BLaER1 (cell line): ENCODE measurements at regions not wholly inside any gene's neighbourhood (a gene's known extent, or its start where the extent isn't known, plus 50 kb on each side); places are given as distances from the start of the nearest gene placed in this dataset.
"Not testable (repeated sequence)": the region's sequence is repeated elsewhere in the genome, so short reads cannot be mapped to it uniquely, and the experiment has no call there.

Experiments
- H3K27ac ChIP-seq: shearing (Covaris generic); formaldehyde crosslinking; 2 replicates; pipeline ENCODE4 v1.8.1; 2022
- H3K27me3 ChIP-seq: shearing (Covaris generic); formaldehyde crosslinking; 2 replicates; pipeline ENCODE4 v1.8.1; 2022
- H3K36me3 ChIP-seq: shearing (Covaris generic); formaldehyde crosslinking; 2 replicates; pipeline ENCODE4 v1.8.1; 2022
- H3K4me1 ChIP-seq: shearing (Covaris generic); formaldehyde crosslinking; 2 replicates; pipeline ENCODE4 v1.8.1; 2022
- H3K4me2 ChIP-seq: shearing (Covaris generic); formaldehyde crosslinking; 2 replicates; pipeline ENCODE4 v1.8.1; 2022
- H3K4me3 ChIP-seq: shearing (Covaris generic); formaldehyde crosslinking; 2 replicates; pipeline ENCODE4 v1.8.1; 2022
- H3K9ac ChIP-seq: shearing (Covaris generic); formaldehyde crosslinking; 2 replicates; pipeline ENCODE4 v1.8.1; 2022
- H3K9me3 ChIP-seq: shearing (Covaris generic); formaldehyde crosslinking; 2 replicates; pipeline ENCODE4 v1.8.1; 2022
- H4K20me1 ChIP-seq: shearing (Covaris generic); formaldehyde crosslinking; 2 replicates; pipeline ENCODE4 v1.8.1; 2022
- Cebpa-rat ChIP-seq: shearing (Covaris generic); IDR thresholded peaks from 2 replicates; pipeline ENCODE4 v1.8.1; 2022

DNA sequence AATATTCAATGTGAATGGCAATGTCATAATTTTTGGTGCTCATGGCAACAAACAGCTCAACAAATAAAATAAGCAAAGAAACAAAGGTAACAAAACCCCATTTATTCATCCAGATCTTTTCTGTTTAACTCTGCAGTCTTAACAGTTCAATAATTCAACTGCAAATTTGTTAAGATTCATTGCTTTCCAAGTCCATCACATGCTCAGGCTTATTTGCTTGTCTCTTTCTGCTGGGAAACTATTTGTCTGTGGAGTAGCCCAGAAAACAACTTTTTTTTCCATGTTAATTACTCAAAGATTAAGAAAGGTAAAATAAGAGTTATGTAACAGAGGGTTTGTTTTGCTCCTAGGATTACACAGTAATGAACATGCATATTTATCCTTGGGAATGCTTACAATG is 92.6 kb upstream of the PNPT1 start:
- no peak overlapping the region for H3K4me2 ChIP-seq
- H3K27ac ChIP-seq = no peak overlapping the region
- H3K27me3 ChIP-seq = no peaks in the 10 kb centered on the region
- H3K9me3 ChIP-seq = no peaks in the 10 kb centered on the region
- no peak overlapping the region for H3K4me3 ChIP-seq
- H3K36me3 ChIP-seq = no peaks in the 10 kb centered on the region
- H3K9ac ChIP-seq = no peak overlapping the region
- no peaks in the 10 kb centered on the region for H4K20me1 ChIP-seq
- H3K4me1 ChIP-seq = peaks cover 21% of the 10 kb centered on the region
- TF ChIP-seq Cebpa-rat = no peak

DNA sequence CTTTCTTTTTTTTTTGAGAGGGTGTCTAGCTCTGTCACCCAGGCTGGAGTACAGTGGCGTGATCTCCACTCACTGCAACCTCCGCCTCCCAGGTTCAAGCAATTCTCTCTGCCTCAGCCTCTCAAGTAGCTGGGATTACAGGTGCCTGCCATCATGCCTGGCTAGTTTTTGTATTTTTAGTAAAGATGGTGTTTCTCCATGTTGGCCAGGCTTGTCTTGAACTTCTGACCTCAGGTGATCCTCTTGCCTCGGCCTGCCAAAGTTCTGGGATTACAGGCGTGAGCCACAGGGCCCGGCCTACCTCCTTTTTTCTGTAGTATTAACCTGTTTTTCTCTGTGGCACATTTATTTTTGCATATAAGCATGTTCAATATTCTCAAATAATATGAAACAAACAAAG is 90.1 kb upstream of the PNPT1 start:
- H3K4me2 ChIP-seq, H3K36me3 ChIP-seq, H3K9me3 ChIP-seq, H3K27me3 ChIP-seq, H4K20me1 ChIP-seq, H3K4me3 ChIP-seq, H3K9ac ChIP-seq, H3K27ac ChIP-seq: not testable (repeated sequence)
- H3K4me1 ChIP-seq = peaks cover 43% of the 10 kb centered on the region

DNA sequence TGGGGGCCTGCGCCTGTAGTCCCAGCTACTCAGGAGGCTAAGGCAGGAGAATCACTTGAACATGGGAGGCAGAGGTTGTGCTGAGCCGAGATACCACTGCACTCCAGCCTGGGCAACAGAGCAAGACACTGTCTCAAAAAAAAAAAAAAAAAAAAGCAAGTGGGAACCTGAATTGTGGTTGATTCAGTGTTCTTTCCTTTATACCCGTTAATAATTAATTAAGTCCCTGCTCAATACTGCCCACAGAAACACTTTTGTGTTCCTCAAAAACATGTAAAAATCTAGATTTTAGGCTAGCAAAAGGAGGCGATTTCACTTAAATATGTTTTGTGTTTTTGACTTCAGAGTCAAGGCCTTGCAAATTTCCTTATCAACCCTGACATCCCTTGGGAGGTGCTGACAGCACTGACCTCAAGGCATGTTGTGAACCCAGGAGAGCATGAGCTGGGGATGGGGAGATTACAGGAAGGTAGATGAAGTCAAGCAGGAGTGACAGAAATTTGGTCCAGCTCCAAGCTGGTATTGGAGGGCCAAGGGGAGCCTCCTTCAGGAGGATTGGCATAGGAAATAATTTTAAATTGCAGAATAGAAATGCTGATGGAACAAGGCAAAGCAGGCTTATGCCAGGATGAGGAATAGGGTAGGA is 89.0 kb upstream of the PNPT1 start:
- H3K4me2 ChIP-seq = peak overlapping the region; percentile 40
- TF ChIP-seq Cebpa-rat = no peak
- H3K27me3 ChIP-seq = no peaks in the 10 kb centered on the region

DNA sequence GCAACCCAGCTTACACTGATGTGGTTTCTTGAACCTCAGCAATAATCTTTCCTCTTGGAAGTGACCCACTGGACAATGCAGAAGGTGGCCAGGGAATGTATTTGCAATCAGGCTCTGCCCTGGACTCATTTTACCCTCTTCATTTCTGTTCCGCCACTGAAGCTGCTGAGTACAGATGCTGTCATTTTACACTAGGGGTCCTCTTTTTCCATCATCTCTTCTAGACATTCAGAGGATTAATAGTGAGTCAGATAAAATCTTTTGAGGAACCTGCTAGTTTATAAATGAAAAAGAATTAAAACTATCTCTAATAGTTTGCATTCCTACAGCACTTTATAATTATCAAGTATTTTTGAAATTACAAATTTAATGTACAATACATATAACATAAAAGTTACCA is 87.9 kb upstream of the PNPT1 start:
- H3K4me3 ChIP-seq = no peak overlapping the region
- no peak for TF ChIP-seq Cebpa-rat
- H3K27ac ChIP-seq = no peak overlapping the region

More for the DNA sequence above, 89.0 kb upstream of the PNPT1 start:
- no peak overlapping the region for H3K4me3 ChIP-seq
- H3K4me1 ChIP-seq = peaks cover 43% of the 10 kb centered on the region
- no peaks in the 10 kb centered on the region for H4K20me1 ChIP-seq
- H3K36me3 ChIP-seq = no peaks in the 10 kb centered on the region
- H3K9ac ChIP-seq = no peak overlapping the region
- H3K27ac ChIP-seq = no peak overlapping the region
- peaks cover 3% of the 10 kb centered on the region; the same call in 1 of the 2 replicates for H3K9me3 ChIP-seq

DNA sequence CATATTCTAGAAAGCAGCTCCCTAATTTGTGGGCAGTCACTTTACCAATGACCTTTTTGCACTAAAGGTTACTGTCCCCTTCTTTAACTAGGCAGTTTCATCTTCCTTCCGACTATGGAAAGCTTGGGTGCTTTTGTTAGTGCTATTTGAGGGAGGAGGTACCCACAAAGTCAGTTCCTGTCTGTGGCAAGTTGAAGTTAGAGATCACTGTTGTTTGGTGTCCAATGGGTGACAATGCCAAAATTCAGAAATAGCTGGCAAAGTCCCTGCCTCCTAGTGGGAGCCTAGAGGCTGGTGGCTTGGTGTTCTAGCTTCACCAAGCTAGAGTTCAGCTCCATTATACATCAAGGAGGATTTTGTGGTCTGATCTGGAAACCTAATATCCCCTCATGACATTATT is 87.1 kb upstream of the PNPT1 start:
- H3K9me3 ChIP-seq = peaks cover 3% of the 10 kb centered on the region; the same call in 1 of the 2 replicates
- no peaks in the 10 kb centered on the region for H3K27me3 ChIP-seq
- no peak overlapping the region for H3K27ac ChIP-seq
- peaks cover 52% of the 10 kb centered on the region for H3K4me1 ChIP-seq
- H3K9ac ChIP-seq = no peak overlapping the region
- no peaks in the 10 kb centered on the region for H4K20me1 ChIP-seq
- TF ChIP-seq Cebpa-rat = no peak
- H3K4me2 ChIP-seq = peak overlapping the region; percentile 47
- no peaks in the 10 kb centered on the region for H3K36me3 ChIP-seq
- no peak overlapping the region for H3K4me3 ChIP-seq

More for the DNA sequence above, 87.9 kb upstream of the PNPT1 start:
- no peaks in the 10 kb centered on the region for H4K20me1 ChIP-seq
- H3K36me3 ChIP-seq = no peaks in the 10 kb centered on the region
- no peak overlapping the region for H3K4me2 ChIP-seq
- peaks cover 3% of the 10 kb centered on the region; the same call in 1 of the 2 replicates for H3K9me3 ChIP-seq
- H3K27me3 ChIP-seq = no peaks in the 10 kb centered on the region
- H3K9ac ChIP-seq = no peak overlapping the region
- peaks cover 50% of the 10 kb centered on the region for H3K4me1 ChIP-seq

DNA sequence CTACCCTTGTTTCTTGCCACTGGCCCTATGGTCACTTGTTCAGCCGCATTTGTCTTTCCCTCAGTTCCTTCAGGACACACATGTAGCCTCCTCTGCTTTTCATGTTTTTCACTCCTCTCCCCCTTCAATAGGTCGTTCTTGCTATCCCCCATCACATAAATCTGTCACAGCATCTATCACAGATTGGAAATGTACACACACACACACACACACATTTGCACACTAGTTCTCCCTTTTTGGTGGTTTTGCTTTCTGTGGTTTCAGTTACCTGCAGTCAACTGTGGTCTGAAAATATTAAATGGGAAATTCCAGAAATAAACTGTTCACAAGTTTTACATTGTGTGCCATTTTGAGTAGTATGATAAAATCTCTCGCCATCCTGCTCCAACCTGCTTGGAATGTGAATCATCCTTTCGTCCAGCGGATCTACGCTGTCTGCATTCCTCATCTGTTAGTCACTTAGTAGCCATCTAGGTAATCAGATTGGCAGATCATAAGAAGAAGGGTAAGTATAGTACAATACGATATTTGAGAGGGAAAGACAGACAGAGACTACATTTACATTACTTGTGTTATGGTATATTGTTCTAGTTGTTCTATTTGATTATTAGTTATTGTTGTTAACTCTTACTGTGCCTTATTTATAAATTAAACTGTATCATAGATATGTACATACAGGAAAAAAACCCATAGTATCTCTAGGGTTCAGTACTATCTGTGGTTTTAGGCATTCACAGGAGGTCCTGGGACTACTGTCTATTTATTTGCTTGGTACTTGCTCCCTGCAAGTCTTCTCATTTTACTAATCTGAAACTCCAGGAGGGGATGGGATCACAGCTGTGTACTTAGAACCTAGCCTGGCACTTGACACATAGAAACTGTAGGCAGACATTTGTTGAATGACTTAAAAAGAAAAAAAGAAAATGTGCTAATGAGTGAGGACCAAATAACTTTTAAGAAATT is 86.1 kb upstream of the PNPT1 start:
- no peak overlapping the region for H3K4me3 ChIP-seq
- H3K36me3 ChIP-seq = no peaks in the 10 kb centered on the region
- peaks cover 6% of the 10 kb centered on the region; the same call in 1 of the 2 replicates for H3K9me3 ChIP-seq
- no peak overlapping the region for H3K27ac ChIP-seq
- H4K20me1 ChIP-seq = no peaks in the 10 kb centered on the region
- no peak overlapping the region for H3K9ac ChIP-seq
- peak overlapping the region; percentile 47; the same call in 1 of the 2 replicates for H3K4me2 ChIP-seq
- TF ChIP-seq Cebpa-rat = no peak
- no peaks in the 10 kb centered on the region for H3K27me3 ChIP-seq
- H3K4me1 ChIP-seq = peaks cover 52% of the 10 kb centered on the region

DNA sequence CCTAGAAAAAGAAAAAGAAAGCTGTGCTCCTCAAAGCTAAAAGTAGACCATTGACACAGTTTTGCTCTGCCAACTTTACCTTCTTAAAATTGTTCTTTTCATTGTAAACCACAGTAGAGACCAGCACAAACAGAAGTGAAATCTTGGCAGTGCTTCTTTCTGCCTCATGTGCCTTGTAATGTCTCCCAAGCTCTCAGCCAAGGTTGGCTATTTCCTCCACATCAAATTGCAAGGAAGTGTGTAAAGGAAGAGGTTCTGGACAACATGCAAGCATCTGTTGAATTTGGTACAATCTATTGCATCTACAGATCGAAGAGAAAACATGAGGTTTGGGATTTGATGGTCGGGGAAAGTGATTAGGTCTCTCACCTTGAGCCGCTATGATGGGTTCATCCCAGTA is 83.3 kb upstream of the PNPT1 start:
- H3K27me3 ChIP-seq = no peaks in the 10 kb centered on the region
- no peak overlapping the region for H3K9ac ChIP-seq
- no peak overlapping the region for H3K27ac ChIP-seq
- H3K36me3 ChIP-seq = no peaks in the 10 kb centered on the region
- peaks cover 10% of the 10 kb centered on the region; the same call in 1 of the 2 replicates for H3K9me3 ChIP-seq
- TF ChIP-seq Cebpa-rat = no peak
- H3K4me2 ChIP-seq = no peak overlapping the region
- H3K4me1 ChIP-seq = peaks cover 46% of the 10 kb centered on the region
- no peaks in the 10 kb centered on the region for H4K20me1 ChIP-seq
- no peak overlapping the region for H3K4me3 ChIP-seq

DNA sequence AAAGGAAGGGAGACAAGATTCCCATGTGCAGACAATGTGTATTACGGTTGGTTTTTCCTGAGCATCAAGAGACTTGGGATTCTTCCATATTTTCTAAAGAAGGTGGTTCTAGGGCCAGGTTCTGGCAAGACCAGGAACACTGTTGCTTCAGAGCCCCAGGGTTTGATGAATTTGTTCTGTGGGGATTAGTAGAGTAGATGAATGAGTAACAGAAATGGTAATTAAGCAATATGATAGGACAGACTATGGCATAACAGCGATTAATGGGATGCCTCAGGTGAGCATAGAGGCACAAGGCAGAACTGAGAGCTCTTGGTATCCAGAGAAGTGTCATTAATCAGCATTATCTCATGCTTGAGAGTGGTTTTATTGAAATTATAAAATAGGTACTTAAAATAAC is 82.8 kb upstream of the PNPT1 start:
- Histone ChIP-seq H3K27me3 (no peaks in the 10 kb centered on the region), H3K9ac (no peak overlapping the region), H3K27ac (no peak overlapping the region), H4K20me1 (no peaks in the 10 kb centered on the region), H3K4me2 (no peak overlapping the region), H3K4me3 (no peak overlapping the region), H3K9me3 (peaks cover 10% of the 10 kb centered on the region; the same call in 1 of the 2 replicates), H3K4me1 (peaks cover 48% of the 10 kb centered on the region), H3K36me3 (no peaks in the 10 kb centered on the region)
- no peak for TF ChIP-seq Cebpa-rat

DNA sequence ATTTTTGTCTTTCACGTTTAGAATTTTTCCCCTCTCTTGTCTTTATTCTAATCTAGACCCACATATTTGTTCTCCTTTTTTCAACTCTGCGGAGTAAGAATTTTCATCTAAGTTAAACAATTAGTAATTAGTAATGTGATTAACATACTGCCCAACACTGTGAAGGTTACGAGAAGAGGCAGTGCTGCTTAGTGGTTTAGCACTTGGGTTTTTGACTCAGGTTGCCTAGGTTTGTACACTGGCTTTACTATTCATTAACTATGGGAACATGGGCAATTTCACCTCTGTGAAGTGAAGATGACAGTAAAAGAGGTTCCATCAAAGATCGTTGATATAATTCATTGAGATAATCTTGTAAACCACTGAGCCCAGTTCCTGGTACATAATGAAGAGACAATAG is 82.2 kb upstream of the PNPT1 start:
- Histone ChIP-seq H3K4me2 (no peak overlapping the region), H3K4me1 (peaks cover 48% of the 10 kb centered on the region), H3K4me3 (no peak overlapping the region), H3K27ac (no peak overlapping the region), H3K36me3 (no peaks in the 10 kb centered on the region), H3K9me3 (peaks cover 10% of the 10 kb centered on the region; the same call in 1 of the 2 replicates), H4K20me1 (no peaks in the 10 kb centered on the region), H3K9ac (no peak overlapping the region), H3K27me3 (no peaks in the 10 kb centered on the region)
- no peak for TF ChIP-seq Cebpa-rat

DNA sequence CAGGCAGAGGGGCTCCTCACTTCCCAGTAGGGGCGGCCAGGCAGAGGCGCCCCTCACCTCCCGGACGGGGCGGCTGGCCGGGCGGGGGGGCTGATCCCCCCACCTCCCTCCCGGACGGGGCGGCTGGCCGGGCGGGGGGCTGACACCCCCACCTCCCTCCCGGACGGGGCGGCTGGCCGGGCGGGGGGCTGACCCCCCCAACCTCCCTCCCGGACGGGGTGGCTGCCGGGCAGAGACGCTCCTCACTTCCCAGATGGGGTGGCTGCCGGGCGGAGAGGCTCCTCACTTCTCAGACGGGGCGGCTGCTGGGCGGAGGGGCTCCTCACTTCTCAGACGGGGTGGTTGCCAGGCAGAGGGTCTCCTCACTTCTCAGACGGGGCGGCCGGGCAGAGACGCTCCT is 80.0 kb upstream of the PNPT1 start:
- peaks cover 36% of the 10 kb centered on the region for H3K4me1 ChIP-seq
- not testable (repeated sequence) for H3K27me3 ChIP-seq, H3K9me3 ChIP-seq, H3K4me3 ChIP-seq, H3K9ac ChIP-seq, H3K27ac ChIP-seq, H3K36me3 ChIP-seq, H4K20me1 ChIP-seq, H3K4me2 ChIP-seq
